Ammon's horn (tissue), 1 donor: ENCODE measurements at regions not wholly inside any gene's neighbourhood (a gene's known extent, or its start where the extent isn't known, plus 50 kb on each side); places are given as distances from the start of the nearest gene placed in this dataset.

ENCODE experiments used
- DNase-seq: peaks from one replicate; pipeline ENCODE4 v3.0.0-alpha.2; 2016; ENCODE audit warnings: low spot score

- peak; percentile 1 for DNase-seq
Measured at GRCh38 chrX:34072906-34073305, 59.2 kb downstream of the FAM47A start.

GRCh38 chrX:34063616-34064015 lies 68.5 kb downstream of the FAM47A start:
- DNase-seq: no peak

- DNase-seq: no peak
Measured at GRCh38 chrX:34058005-34058404, 74.1 kb downstream of the FAM47A start.

GRCh38 chrX:34053931-34054330 lies 78.2 kb downstream of the FAM47A start:
- no peak for DNase-seq
